Astrocyte of the hippocampus (primary cell): ENCODE measurements at regions not wholly inside any gene's neighbourhood (a gene's known extent, or its start where the extent isn't known, plus 50 kb on each side); places are given as distances from the start of the nearest gene placed in this dataset.
A peak's percentile ranks its signal among the peaks of the same experiment; 100 is the strongest.

Experiments used
- DNase-seq: peaks from one replicate; pipeline ENCODE4 v3.0.0; 2011; ENCODE audit warnings: low read depth, low spot score

DNA sequence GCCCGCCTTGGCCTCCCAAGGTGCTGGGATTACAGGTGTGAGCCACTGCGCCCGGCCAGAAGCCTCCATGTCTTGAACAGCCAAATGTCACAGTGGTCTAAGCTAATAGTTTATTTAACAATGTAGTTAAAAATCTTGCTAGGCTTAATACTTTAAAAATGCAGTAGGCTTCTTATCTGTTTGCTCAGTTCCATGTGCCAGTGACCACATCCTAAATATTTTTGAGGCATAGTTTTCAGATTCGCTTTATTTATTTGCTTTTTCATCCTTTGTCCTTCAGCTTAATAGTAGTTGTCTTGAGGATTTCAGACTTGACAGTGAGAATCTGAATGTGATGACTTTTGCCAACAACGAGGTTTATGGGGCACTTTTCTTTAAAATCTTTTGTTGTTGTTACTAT lies 59.9 kb upstream of the PRRX1 start:
- DNase-seq, result peak; percentile 13

DNA sequence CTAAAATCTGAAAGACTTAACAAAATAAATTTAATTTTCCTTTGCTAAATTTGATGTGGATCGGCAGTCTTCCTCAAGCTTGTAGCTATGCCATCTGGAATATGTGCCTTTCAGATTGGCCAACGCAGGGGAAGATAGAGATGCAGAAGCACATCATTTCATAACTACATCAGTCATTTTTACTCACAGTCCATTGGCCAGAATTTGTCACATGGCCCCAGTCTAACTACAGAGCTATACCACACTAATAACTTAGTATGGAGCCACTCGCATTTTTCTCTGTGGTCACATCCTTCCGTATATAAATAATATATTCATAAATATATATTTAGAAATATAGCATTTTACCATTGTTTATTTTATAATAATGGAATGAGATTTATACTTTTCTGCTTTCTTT lies 59.0 kb upstream of the PRRX1 start:
- DNase-seq, result no peak
